ENCODE measurements at regions not wholly inside any gene's neighbourhood (a gene's known extent, or its start where the extent isn't known, plus 50 kb on each side); places are given as distances from the start of the nearest gene placed in this dataset.

DNA sequence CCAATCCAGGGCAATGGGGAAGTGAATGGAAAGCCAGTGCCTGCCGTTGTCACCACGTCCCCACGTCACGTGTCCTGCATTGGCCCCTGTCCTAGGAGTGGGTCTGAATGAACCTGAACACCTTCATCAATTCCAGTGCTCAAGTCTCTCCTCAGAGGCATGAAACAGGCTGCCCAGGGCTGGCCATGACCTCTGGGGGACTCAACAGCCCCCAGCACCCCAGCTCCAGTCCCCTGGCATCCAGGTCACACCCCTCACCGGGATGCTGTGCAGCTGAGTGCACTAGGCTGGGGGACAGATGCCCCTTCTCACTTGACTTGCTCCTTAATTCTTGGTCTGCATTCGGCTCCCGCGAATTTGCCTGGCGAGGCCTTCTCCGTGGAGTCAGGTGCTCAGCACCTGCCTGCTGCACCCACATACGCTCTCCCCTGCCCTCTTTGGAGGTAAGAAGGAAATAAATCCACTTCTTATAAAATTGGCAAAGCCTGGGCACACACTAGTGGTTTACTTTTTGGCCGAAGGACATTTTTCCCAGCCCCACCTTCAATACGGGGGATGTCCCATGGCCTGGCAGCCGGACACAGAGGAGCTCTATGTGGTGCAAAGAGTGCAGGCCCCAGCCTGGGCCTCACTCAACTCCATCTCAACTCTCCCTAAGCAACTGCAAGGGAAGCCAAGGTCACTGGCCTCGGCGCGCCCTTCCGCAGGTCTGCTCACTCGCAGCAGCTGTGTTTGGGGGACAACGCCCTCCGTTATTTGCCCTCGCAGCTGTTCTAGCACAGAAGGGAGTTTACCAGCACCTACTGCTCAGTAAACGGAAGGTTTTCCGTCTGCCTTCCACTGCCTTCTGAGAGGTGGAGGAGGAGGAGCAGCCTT is 77.6 kb upstream of the SHH start (continued):
- TF ChIP-seq, protein P1, sequence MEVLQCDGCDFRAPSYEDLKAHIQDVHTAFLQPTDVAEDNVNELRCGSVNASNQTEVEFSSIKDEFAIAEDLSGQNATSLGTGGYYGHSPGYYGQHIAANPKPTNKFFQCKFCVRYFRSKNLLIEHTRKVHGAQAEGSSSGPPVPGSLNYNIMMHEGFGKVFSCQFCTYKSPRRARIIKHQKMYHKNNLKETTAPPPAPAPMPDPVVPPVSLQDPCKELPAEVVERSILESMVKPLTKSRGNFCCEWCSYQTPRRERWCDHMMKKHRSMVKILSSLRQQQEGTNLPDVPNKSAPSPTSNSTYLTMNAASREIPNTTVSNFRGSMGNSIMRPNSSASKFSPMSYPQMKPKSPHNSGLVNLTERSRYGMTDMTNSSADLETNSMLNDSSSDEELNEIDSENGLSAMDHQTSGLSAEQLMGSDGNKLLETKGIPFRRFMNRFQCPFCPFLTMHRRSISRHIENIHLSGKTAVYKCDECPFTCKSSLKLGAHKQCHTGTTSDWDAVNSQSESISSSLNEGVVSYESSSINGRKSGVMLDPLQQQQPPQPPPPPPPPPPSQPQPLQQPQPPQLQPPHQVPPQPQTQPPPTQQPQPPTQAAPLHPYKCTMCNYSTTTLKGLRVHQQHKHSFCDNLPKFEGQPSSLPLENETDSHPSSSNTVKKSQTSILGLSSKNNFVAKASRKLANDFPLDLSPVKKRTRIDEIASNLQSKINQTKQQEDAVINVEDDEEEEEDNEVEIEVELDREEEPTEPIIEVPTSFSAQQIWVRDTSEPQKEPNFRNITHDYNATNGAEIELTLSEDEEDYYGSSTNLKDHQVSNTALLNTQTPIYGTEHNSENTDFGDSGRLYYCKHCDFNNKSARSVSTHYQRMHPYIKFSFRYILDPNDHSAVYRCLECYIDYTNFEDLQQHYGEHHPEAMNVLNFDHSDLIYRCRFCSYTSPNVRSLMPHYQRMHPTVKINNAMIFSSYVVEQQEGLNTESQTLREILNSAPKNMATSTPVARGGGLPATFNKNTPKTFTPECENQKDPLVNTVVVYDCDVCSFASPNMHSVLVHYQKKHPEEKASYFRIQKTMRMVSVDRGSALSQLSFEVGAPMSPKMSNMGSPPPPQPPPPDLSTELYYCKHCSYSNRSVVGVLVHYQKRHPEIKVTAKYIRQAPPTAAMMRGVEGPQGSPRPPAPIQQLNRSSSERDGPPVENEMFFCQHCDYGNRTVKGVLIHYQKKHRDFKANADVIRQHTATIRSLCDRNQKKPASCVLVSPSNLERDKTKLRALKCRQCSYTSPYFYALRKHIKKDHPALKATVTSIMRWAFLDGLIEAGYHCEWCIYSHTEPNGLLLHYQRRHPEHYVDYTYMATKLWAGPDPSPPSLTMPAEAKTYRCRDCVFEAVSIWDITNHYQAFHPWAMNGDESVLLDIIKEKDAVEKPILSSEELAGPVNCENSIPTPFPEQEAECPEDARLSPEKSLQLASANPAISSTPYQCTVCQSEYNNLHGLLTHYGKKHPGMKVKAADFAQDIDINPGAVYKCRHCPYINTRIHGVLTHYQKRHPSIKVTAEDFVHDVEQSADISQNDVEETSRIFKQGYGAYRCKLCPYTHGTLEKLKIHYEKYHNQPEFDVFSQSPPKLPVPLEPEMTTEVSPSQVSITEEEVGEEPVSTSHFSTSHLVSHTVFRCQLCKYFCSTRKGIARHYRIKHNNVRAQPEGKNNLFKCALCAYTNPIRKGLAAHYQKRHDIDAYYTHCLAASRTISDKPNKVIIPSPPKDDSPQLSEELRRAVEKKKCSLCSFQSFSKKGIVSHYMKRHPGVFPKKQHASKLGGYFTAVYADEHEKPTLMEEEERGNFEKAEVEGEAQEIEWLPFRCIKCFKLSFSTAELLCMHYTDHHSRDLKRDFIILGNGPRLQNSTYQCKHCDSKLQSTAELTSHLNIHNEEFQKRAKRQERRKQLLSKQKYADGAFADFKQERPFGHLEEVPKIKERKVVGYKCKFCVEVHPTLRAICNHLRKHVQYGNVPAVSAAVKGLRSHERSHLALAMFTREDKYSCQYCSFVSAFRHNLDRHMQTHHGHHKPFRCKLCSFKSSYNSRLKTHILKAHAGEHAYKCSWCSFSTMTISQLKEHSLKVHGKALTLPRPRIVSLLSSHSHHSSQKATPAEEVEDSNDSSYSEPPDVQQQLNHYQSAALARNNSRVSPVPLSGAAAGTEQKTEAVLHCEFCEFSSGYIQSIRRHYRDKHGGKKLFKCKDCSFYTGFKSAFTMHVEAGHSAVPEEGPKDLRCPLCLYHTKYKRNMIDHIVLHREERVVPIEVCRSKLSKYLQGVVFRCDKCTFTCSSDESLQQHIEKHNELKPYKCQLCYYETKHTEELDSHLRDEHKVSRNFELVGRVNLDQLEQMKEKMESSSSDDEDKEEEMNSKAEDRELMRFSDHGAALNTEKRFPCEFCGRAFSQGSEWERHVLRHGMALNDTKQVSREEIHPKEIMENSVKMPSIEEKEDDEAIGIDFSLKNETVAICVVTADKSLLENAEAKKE (CRISPR knock-in tag; IDR thresholded peaks at IDR 0.05), result no peak
- TF ChIP-seq EZH2 (IDR thresholded peaks at IDR 0.05; ENCODE audit: low read depth, unreplicated experiment), result no peak
- no peak for TF ChIP-seq STAT1 (IDR thresholded peaks at IDR 0.05; ENCODE audit: unreplicated experiment)
- no peak for TF ChIP-seq CTCF (conservative IDR thresholded peaks at IDR 0.05; ENCODE audit: low read depth in 2 of 2)
- TF ChIP-seq NANOG (IDR thresholded peaks at IDR 0.05; ENCODE audit: borderline replicate concordance), result no peak

GRCh38 chr7:155887174-155887525 is 74.9 kb upstream of the SHH start:
- H3K36me3 Mint-ChIP-seq (ENCODE audit: low read depth), result peaks cover 6% of the 10 kb centered on the region; the same call in 2 of the 3 replicates
- no peak for DNase-seq (ENCODE audit: low spot score)
- no peak for TF ChIP-seq CREB1 (CRISPR knock-in tag; IDR thresholded peaks at IDR 0.05; ENCODE audit: low read depth)
- TF ChIP-seq ZNF114 (CRISPR knock-in tag; IDR thresholded peaks at IDR 0.05), result no peak
- no peak for TF ChIP-seq ZNF331 (CRISPR knock-in tag; IDR thresholded peaks at IDR 0.05; ENCODE audit: low read depth)
- no peak for TF ChIP-seq ETS1 (IDR thresholded peaks at IDR 0.05)
- TF ChIP-seq STAT1 (IDR thresholded peaks at IDR 0.05; ENCODE audit: unreplicated experiment), result no peak
- no peak for TF ChIP-seq EZH2 (IDR thresholded peaks at IDR 0.05; ENCODE audit: low read depth, unreplicated experiment)
- TF ChIP-seq, protein P2, sequence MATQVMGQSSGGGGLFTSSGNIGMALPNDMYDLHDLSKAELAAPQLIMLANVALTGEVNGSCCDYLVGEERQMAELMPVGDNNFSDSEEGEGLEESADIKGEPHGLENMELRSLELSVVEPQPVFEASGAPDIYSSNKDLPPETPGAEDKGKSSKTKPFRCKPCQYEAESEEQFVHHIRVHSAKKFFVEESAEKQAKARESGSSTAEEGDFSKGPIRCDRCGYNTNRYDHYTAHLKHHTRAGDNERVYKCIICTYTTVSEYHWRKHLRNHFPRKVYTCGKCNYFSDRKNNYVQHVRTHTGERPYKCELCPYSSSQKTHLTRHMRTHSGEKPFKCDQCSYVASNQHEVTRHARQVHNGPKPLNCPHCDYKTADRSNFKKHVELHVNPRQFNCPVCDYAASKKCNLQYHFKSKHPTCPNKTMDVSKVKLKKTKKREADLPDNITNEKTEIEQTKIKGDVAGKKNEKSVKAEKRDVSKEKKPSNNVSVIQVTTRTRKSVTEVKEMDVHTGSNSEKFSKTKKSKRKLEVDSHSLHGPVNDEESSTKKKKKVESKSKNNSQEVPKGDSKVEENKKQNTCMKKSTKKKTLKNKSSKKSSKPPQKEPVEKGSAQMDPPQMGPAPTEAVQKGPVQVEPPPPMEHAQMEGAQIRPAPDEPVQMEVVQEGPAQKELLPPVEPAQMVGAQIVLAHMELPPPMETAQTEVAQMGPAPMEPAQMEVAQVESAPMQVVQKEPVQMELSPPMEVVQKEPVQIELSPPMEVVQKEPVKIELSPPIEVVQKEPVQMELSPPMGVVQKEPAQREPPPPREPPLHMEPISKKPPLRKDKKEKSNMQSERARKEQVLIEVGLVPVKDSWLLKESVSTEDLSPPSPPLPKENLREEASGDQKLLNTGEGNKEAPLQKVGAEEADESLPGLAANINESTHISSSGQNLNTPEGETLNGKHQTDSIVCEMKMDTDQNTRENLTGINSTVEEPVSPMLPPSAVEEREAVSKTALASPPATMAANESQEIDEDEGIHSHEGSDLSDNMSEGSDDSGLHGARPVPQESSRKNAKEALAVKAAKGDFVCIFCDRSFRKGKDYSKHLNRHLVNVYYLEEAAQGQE (IDR thresholded peaks at IDR 0.05; ENCODE audit: unreplicated experiment), result no peak
- TF ChIP-seq EZH2phosphoT487 (IDR thresholded peaks at IDR 0.05; ENCODE audit: unreplicated experiment), result no peak
- TF ChIP-seq JUNB (IDR thresholded peaks at IDR 0.05; ENCODE audit: unreplicated experiment), result no peak

More at GRCh38 chr7:155887174-155887525, 74.9 kb upstream of the SHH start:
- H3K36me3 ChIP-seq (ENCODE audit: insufficient read depth), result no peaks in the 10 kb centered on the region
- no peak overlapping the region for H2AFZ ChIP-seq
- H3K27me3 Mint-ChIP-seq (ENCODE audit: insufficient read depth, low read depth, poor library complexity), result peaks cover 11% of the 10 kb centered on the region
- no peak overlapping the region for H3K4me3 Mint-ChIP-seq
- no peak overlapping the region for H3K27ac ChIP-seq (ENCODE audit: low read depth)
- H3K9me3 Mint-ChIP-seq, result peaks cover 30% of the 10 kb centered on the region
- no peak overlapping the region for H3K4me2 ChIP-seq
- no peaks in the 10 kb centered on the region for H3K4me1 ChIP-seq (ENCODE audit: insufficient read depth)
- no peak overlapping the region for H3K4me3 ChIP-seq
- H3K9me2 ChIP-seq (ENCODE audit: insufficient read depth), result no peaks in the 10 kb centered on the region
- peaks cover 4% of the 10 kb centered on the region; the same call in 2 of the 3 replicates for H3K4me1 Mint-ChIP-seq
- ATAC-seq, result no peak
- no peaks in the 10 kb centered on the region for H3K79me2 ChIP-seq (replicated peaks; ENCODE audit: insufficient read depth)
- no peaks in the 10 kb centered on the region for H4K20me1 ChIP-seq (replicated peaks; ENCODE audit: insufficient read depth)
- H3F3A ChIP-seq (replicated peaks; ENCODE audit: low read depth), result no peaks in the 10 kb centered on the region
- H3K27ac Mint-ChIP-seq, result no peak overlapping the region
- H3K27me3 ChIP-seq (ENCODE audit: insufficient read depth), result no peaks in the 10 kb centered on the region

Measured in GM23338 (cell line).